H1 (cell line): ENCODE measurements at regions not wholly inside any gene's neighbourhood (a gene's known extent, or its start where the extent isn't known, plus 50 kb on each side); places are given as distances from the start of the nearest gene placed in this dataset.

Source experiments
- CTCF ChIA-PET: fragments of 300-600 bp; sonication (Branson Sonifier 250); formaldehyde crosslinking; loops from one replicate; lab custom pipeline; 2021; ENCODE audit not compliant: partially characterized antibody; lab: Charles Lee
- POLR2A ChIA-PET: fragments of 300-600 bp; sonication (Branson Sonifier 250); formaldehyde crosslinking; loops from one replicate; lab custom pipeline; 2021; ENCODE audit warnings: inconsistent platforms; ENCODE audit not compliant: partially characterized antibody; lab: Charles Lee
- DNase-seq, 2 experiments: peaks; one replicate each; pipeline versions ENCODE4 v3.0.0 to v3.0.0-alpha.2; 2010 to 2022; ENCODE audit warnings: low spot score in 2 of 2, low read depth in 1 of 2, mixed read lengths in 1 of 2
- FAIRE-seq: peaks from 2 replicates; lab custom pipeline; 2011; peaks lifted over from hg19 to GRCh38; lab: Jason Lieb, UNC
- H2AFZ ChIP-seq: 2 replicates; pipeline ENCODE4 v1.8.1; 2012; ENCODE audit warnings: low read length, inconsistent platforms
- H2AK5ac ChIP-seq: 2 replicates; pipeline ENCODE4 v1.6.1; 2013; ENCODE audit warnings: low read depth, low read length
- H2BK120ac ChIP-seq: replicated peaks from 2 replicates; pipeline ENCODE3; 2013; ENCODE audit warnings: low read depth, low read length, inconsistent platforms
- H2BK12ac ChIP-seq: 2 replicates; pipeline ENCODE4 v1.6.1; 2013; ENCODE audit warnings: low read depth, low read length
- H2BK15ac ChIP-seq: 2 replicates; pipeline ENCODE4 v1.6.1; 2013; ENCODE audit warnings: low read length
- H2BK20ac ChIP-seq: 2 replicates; pipeline ENCODE4 v1.6.1; 2013; ENCODE audit warnings: low read length
- H2BK5ac ChIP-seq: 2 replicates; pipeline ENCODE4 v1.6.1; 2013; ENCODE audit warnings: low read depth, low read length
- H3K14ac ChIP-seq: 2 replicates; pipeline ENCODE4 v1.6.1; 2013; ENCODE audit warnings: inconsistent platforms; ENCODE audit not compliant: insufficient read length
- H3K18ac ChIP-seq: 2 replicates; pipeline ENCODE4 v1.6.1; 2013; ENCODE audit warnings: low read length; ENCODE audit errors: extremely low read depth
- H3K23ac ChIP-seq: 2 replicates; pipeline ENCODE4 v1.6.1; 2013; ENCODE audit warnings: inconsistent platforms; ENCODE audit not compliant: insufficient read length
- H3K23me2 ChIP-seq: 2 replicates; pipeline ENCODE4 v1.6.1; 2013; ENCODE audit warnings: low read depth, low read length
- H3K27ac ChIP-seq: 2 replicates; pipeline ENCODE4 v1.6.1; 2011; ENCODE audit warnings: low read depth, low read length, inconsistent platforms
- H3K27me3 ChIP-seq, 4 experiments: replicated peaks in 1 of 4; 1 replicate in 1 of 4; 2 replicates in 3 of 4; pipeline versions ENCODE4 v1.6.1 to v1.8.1; 2011 to 2013; ENCODE audit warnings: low read length in 3 of 4, mild to moderate bottlenecking in 3 of 4, inconsistent platforms in 2 of 4, mixed read lengths in 2 of 4, moderate library complexity in 1 of 4; ENCODE audit not compliant: control insufficient read depth in 3 of 4, insufficient read depth in 3 of 4; ENCODE audit errors: extremely low read depth in 1 of 4
- H3K36me3 ChIP-seq, 4 experiments: 2 replicates each; pipeline versions ENCODE4 v1.6.1 to v1.8.1; 2011 to 2013; ENCODE audit warnings: mild to moderate bottlenecking in 4 of 4, low read length in 3 of 4, moderate library complexity in 2 of 4, control low read depth in 1 of 4, inconsistent platforms in 1 of 4; ENCODE audit not compliant: insufficient read depth in 4 of 4, control insufficient read depth in 2 of 4
- H3K4ac ChIP-seq: replicated peaks from 2 replicates; pipeline ENCODE3; 2013; ENCODE audit warnings: low read length, low read depth, mixed read lengths, inconsistent platforms; ENCODE audit not compliant: insufficient read length
- H3K4me1 ChIP-seq, 4 experiments: replicated peaks in 1 of 4; 1 replicate in 1 of 4; 2 replicates in 3 of 4; pipeline versions ENCODE4 v1.6.1 to v1.8.1; 2011 to 2013; ENCODE audit warnings: low read length in 3 of 4, inconsistent platforms in 2 of 4, mixed read lengths in 1 of 4; ENCODE audit not compliant: insufficient read depth in 4 of 4, control insufficient read depth in 3 of 4
- H3K4me2 ChIP-seq, 2 experiments: 2 replicates each; pipeline versions ENCODE4 v1.6.1 to v1.8.1; 2011 to 2013; ENCODE audit warnings: low read depth in 2 of 2, low read length in 2 of 2, control low read depth in 1 of 2, inconsistent platforms in 1 of 2, mild to moderate bottlenecking in 1 of 2; ENCODE audit not compliant: insufficient read depth in 1 of 2
- H3K4me3 ChIP-seq, 4 experiments: fragments of 200-600, 300-600 bp in 1 of 4; sonication (generic), shearing (Covaris generic), sonication (Bioruptor Twin) in 1 of 4; 2 replicates each; pipeline versions ENCODE4 v1.5.1 to v1.8.1; 2011 to 2016; ENCODE audit warnings: low read length in 4 of 4, low read depth in 3 of 4, control low read depth in 2 of 4, inconsistent platforms in 2 of 4, mild to moderate bottlenecking in 2 of 4, mixed read lengths in 1 of 4, moderate library complexity in 1 of 4; ENCODE audit not compliant: insufficient read depth in 2 of 4; ENCODE audit errors: extremely low read depth in 1 of 4
- H3K56ac ChIP-seq: replicated peaks from 2 replicates; pipeline ENCODE3; 2013; ENCODE audit warnings: low read depth, mild to moderate bottlenecking, mixed read lengths, low read length, inconsistent platforms; ENCODE audit not compliant: insufficient read length
- H3K79me1 ChIP-seq: 2 replicates; pipeline ENCODE4 v1.6.1; 2013; ENCODE audit warnings: low read depth, low read length, control low read depth
- H3K79me2 ChIP-seq, 2 experiments: 2 replicates each; pipeline versions ENCODE4 v1.6.1 to v1.8.1; 2012 to 2013; ENCODE audit warnings: low read length in 2 of 2, mild to moderate bottlenecking in 2 of 2, inconsistent platforms in 1 of 2; ENCODE audit not compliant: insufficient read depth in 2 of 2, control insufficient read depth in 1 of 2
- H3K9ac ChIP-seq, 4 experiments: replicated peaks in 1 of 4; 1 replicate in 1 of 4; 2 replicates in 3 of 4; pipeline versions ENCODE4 v1.6.1 to v1.8.1; 2011 to 2013; ENCODE audit warnings: low read depth in 3 of 4, low read length in 3 of 4, control low read depth in 2 of 4, mild to moderate bottlenecking in 2 of 4, moderate library complexity in 2 of 4, inconsistent platforms in 1 of 4; ENCODE audit errors: extremely low read depth in 1 of 4
- H3K9me3 ChIP-seq, 2 experiments: 2 replicates each; pipeline versions ENCODE4 v1.6.1 to v1.8.1; 2012 to 2013; ENCODE audit warnings: mild to moderate bottlenecking in 2 of 2, moderate library complexity in 2 of 2, control low read depth in 1 of 2, inconsistent platforms in 1 of 2, low read depth in 1 of 2, low read length in 1 of 2, mixed read lengths in 1 of 2; ENCODE audit not compliant: insufficient read depth in 2 of 2
- H4K20me1 ChIP-seq, 2 experiments: replicated peaks in 1 of 2; 2 replicates each; pipeline versions ENCODE3 to v1.8.1; 2011 to 2013; ENCODE audit warnings: inconsistent platforms in 2 of 2, low read length in 2 of 2, mild to moderate bottlenecking in 1 of 2; ENCODE audit not compliant: insufficient read depth in 2 of 2, control insufficient read depth in 1 of 2
- H4K5ac ChIP-seq: 2 replicates; pipeline ENCODE4 v1.6.1; 2013; ENCODE audit warnings: low read length, low read depth, mixed read lengths, inconsistent platforms; ENCODE audit not compliant: insufficient read length
- H4K8ac ChIP-seq: 2 replicates; pipeline ENCODE4 v1.8.0; 2013; ENCODE audit warnings: mild to moderate bottlenecking, moderate library complexity, low read length, inconsistent platforms; ENCODE audit not compliant: insufficient read depth; ENCODE audit errors: extremely low read depth
- H4K91ac ChIP-seq: replicated peaks from 2 replicates; pipeline ENCODE3; 2013; ENCODE audit warnings: low read length, mixed read lengths, inconsistent platforms; ENCODE audit not compliant: insufficient read length
- WGBS, 2 experiments: shearing (Covaris generic) in 1 of 2; methylation state at CpG; one replicate each; pipeline versions ENCODE4 v1.1.6 to v1.1.7; 2013 to 2015; ENCODE audit warnings: low lambda C conversion rate in 2 of 2, mixed read lengths in 2 of 2, inconsistent platforms in 1 of 2, low coverage in 1 of 2, missing lambda C conversion rate in 1 of 2; ENCODE audit not compliant: insufficient replicate concordance in 2 of 2, insufficient coverage in 1 of 2, insufficient read length in 1 of 2; ENCODE audit errors: extremely low coverage in 1 of 2, missing lambda C conversion rate in 1 of 2; 5-methylcytosine and 5-hydroxymethylcytosine counted together
- TF ChIP-seq, protein P1 (sequence below): fragments of 300-600 bp; sonication (generic); IDR thresholded peaks from 2 replicates; pipeline ENCODE4 v1.7.1; 2012; ENCODE audit warnings: low read length, moderate library complexity, mild to moderate bottlenecking, inconsistent platforms; ENCODE audit not compliant: insufficient replicate concordance

DNA sequence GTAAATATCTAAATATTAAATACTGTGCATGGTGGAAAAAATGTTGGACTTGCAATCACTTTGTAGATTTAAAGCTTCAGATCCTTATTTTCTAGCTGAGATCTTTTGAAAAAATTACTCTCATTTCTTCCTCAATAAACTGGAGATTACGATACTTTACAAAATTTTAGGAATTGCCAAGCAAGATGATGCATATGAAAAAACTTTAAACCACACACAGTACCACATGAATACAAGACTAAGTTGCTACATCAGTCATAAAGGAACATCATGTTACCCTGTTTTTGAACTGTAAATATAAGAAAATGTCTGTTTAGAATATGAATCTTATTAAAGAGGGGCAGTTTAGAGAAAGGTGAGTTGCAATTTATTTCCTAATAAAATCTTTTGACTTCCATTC, 703.6 kb upstream of the NUDT12 start:
- no peak overlapping the region for H3K23ac ChIP-seq
- H4K5ac ChIP-seq = no peak overlapping the region
- H3K9me3 ChIP-seq = no peaks in the 10 kb centered on the region
- no peaks in the 10 kb centered on the region for H3K36me3 ChIP-seq
- H3K79me1 ChIP-seq = no peaks in the 10 kb centered on the region
- FAIRE-seq (no peak), DNase-seq (no peak)
- H2AFZ ChIP-seq = no peak overlapping the region
- H4K20me1 ChIP-seq = no peaks in the 10 kb centered on the region
- no peak overlapping the region for H4K8ac ChIP-seq
- no peak overlapping the region for H3K56ac ChIP-seq
- H2BK12ac ChIP-seq = no peak overlapping the region
- 100% methylated on average over 1 of the region's 1 CpG; no CpG with 5 or more reads in 1 of the 2 experiments for WGBS, 2 experiments
- no peaks in the 10 kb centered on the region for H3K79me2 ChIP-seq
- H4K91ac ChIP-seq = no peak overlapping the region
- no peak overlapping the region for H2BK5ac ChIP-seq
- H2BK15ac ChIP-seq = no peak overlapping the region
- CTCF ChIA-PET = no interaction called here
- no peaks in the 10 kb centered on the region for H3K27me3 ChIP-seq
- H3K4ac ChIP-seq = no peak overlapping the region
- H3K4me3 ChIP-seq = no peak overlapping the region
- no peak overlapping the region for H2BK20ac ChIP-seq
- H3K23me2 ChIP-seq = no peaks in the 10 kb centered on the region
- no peak overlapping the region for H3K27ac ChIP-seq
- H3K18ac ChIP-seq = no peak overlapping the region
- H3K14ac ChIP-seq = no peak overlapping the region
- no peak overlapping the region for H3K9ac ChIP-seq
- peaks cover 0 to 5% (median 0%) of the 10 kb centered on the region in 4 experiments; a peak in 1 of 7 replicates for H3K4me1 ChIP-seq
- H2AK5ac ChIP-seq = no peak overlapping the region
- POLR2A ChIA-PET = no interaction called here
- no peak overlapping the region for H3K4me2 ChIP-seq
- no peak overlapping the region for H2BK120ac ChIP-seq
- TF ChIP-seq, protein P1, sequence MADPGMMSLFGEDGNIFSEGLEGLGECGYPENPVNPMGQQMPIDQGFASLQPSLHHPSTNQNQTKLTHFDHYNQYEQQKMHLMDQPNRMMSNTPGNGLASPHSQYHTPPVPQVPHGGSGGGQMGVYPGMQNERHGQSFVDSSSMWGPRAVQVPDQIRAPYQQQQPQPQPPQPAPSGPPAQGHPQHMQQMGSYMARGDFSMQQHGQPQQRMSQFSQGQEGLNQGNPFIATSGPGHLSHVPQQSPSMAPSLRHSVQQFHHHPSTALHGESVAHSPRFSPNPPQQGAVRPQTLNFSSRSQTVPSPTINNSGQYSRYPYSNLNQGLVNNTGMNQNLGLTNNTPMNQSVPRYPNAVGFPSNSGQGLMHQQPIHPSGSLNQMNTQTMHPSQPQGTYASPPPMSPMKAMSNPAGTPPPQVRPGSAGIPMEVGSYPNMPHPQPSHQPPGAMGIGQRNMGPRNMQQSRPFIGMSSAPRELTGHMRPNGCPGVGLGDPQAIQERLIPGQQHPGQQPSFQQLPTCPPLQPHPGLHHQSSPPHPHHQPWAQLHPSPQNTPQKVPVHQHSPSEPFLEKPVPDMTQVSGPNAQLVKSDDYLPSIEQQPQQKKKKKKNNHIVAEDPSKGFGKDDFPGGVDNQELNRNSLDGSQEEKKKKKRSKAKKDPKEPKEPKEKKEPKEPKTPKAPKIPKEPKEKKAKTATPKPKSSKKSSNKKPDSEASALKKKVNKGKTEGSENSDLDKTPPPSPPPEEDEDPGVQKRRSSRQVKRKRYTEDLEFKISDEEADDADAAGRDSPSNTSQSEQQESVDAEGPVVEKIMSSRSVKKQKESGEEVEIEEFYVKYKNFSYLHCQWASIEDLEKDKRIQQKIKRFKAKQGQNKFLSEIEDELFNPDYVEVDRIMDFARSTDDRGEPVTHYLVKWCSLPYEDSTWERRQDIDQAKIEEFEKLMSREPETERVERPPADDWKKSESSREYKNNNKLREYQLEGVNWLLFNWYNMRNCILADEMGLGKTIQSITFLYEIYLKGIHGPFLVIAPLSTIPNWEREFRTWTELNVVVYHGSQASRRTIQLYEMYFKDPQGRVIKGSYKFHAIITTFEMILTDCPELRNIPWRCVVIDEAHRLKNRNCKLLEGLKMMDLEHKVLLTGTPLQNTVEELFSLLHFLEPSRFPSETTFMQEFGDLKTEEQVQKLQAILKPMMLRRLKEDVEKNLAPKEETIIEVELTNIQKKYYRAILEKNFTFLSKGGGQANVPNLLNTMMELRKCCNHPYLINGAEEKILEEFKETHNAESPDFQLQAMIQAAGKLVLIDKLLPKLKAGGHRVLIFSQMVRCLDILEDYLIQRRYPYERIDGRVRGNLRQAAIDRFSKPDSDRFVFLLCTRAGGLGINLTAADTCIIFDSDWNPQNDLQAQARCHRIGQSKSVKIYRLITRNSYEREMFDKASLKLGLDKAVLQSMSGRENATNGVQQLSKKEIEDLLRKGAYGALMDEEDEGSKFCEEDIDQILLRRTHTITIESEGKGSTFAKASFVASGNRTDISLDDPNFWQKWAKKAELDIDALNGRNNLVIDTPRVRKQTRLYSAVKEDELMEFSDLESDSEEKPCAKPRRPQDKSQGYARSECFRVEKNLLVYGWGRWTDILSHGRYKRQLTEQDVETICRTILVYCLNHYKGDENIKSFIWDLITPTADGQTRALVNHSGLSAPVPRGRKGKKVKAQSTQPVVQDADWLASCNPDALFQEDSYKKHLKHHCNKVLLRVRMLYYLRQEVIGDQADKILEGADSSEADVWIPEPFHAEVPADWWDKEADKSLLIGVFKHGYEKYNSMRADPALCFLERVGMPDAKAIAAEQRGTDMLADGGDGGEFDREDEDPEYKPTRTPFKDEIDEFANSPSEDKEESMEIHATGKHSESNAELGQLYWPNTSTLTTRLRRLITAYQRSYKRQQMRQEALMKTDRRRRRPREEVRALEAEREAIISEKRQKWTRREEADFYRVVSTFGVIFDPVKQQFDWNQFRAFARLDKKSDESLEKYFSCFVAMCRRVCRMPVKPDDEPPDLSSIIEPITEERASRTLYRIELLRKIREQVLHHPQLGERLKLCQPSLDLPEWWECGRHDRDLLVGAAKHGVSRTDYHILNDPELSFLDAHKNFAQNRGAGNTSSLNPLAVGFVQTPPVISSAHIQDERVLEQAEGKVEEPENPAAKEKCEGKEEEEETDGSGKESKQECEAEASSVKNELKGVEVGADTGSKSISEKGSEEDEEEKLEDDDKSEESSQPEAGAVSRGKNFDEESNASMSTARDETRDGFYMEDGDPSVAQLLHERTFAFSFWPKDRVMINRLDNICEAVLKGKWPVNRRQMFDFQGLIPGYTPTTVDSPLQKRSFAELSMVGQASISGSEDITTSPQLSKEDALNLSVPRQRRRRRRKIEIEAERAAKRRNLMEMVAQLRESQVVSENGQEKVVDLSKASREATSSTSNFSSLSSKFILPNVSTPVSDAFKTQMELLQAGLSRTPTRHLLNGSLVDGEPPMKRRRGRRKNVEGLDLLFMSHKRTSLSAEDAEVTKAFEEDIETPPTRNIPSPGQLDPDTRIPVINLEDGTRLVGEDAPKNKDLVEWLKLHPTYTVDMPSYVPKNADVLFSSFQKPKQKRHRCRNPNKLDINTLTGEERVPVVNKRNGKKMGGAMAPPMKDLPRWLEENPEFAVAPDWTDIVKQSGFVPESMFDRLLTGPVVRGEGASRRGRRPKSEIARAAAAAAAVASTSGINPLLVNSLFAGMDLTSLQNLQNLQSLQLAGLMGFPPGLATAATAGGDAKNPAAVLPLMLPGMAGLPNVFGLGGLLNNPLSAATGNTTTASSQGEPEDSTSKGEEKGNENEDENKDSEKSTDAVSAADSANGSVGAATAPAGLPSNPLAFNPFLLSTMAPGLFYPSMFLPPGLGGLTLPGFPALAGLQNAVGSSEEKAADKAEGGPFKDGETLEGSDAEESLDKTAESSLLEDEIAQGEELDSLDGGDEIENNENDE = no peak
